OCI-LY7 (cell line): ENCODE measurements at regions not wholly inside any gene's neighbourhood (a gene's known extent, or its start where the extent isn't known, plus 50 kb on each side); places are given as distances from the start of the nearest gene placed in this dataset.

Source experiments
- BruUV-seq: library from RNA; stranded (reverse); fragments of 400-500 nt; replicated peaks from 2 replicates; lab custom pipeline; 2021; lab: Mats Ljungman, UMichigan
- CTCF ChIA-PET: fragments of 300-600 bp; sonication (Branson Sonifier 250); formaldehyde crosslinking; loops from one replicate; lab custom pipeline; 2022; ENCODE audit warnings: antibody characterized with exemption; ENCODE audit not compliant: unreplicated experiment; lab: Charles Lee
- POLR2A ChIA-PET: fragments of 300-600 bp; sonication (Branson Sonifier 250); formaldehyde crosslinking; loops from one replicate; lab custom pipeline; 2022; ENCODE audit warnings: antibody characterized with exemption; lab: Charles Lee
- DNase-seq: peaks from one replicate; pipeline ENCODE4 v3.0.0-alpha.2; 2015; ENCODE audit warnings: low spot score
- H2AFZ ChIP-seq: fragments of 200-600 bp; sonication (generic), shearing (Covaris generic); 2 replicates; pipeline ENCODE4 v1.6.1; 2014; ENCODE audit warnings: mild to moderate bottlenecking, antibody characterized with exemption, low read length, moderate library complexity
- H3K27ac ChIP-seq: fragments of 200-600 bp; sonication (generic); 2 replicates; pipeline ENCODE4 v1.5.1; 2014; ENCODE audit warnings: mixed run types, low read depth, mild to moderate bottlenecking, moderate library complexity, low read length, inconsistent platforms; ENCODE audit not compliant: poor library complexity, severe bottlenecking
- H3K36me3 ChIP-seq: fragments of 200-600 bp; sonication (generic); 2 replicates; pipeline ENCODE4 v1.6.1; 2014; ENCODE audit warnings: mild to moderate bottlenecking, antibody characterized with exemption, low read length, moderate library complexity, mixed read lengths; ENCODE audit not compliant: insufficient read depth
- H3K4me1 ChIP-seq: fragments of 200-600 bp; sonication (generic); 2 replicates; pipeline ENCODE4 v1.5.1; 2014; ENCODE audit warnings: mild to moderate bottlenecking, low read length; ENCODE audit not compliant: insufficient read depth, poor library complexity, severe bottlenecking
- H3K4me2 ChIP-seq: fragments of 200-600 bp; sonication (generic); 2 replicates; pipeline ENCODE4 v1.6.1; 2014; ENCODE audit warnings: mild to moderate bottlenecking, low read length
- H3K4me3 ChIP-seq: fragments of 200-600 bp; sonication (generic); 2 replicates; pipeline ENCODE4 v1.5.1; 2014; ENCODE audit warnings: mild to moderate bottlenecking, low read depth, low read length; ENCODE audit not compliant: poor library complexity, severe bottlenecking
- H3K79me2 ChIP-seq: fragments of 200-600 bp; sonication (generic); 2 replicates; pipeline ENCODE4 v1.6.1; 2016; ENCODE audit warnings: low read depth, mild to moderate bottlenecking, low read length, moderate library complexity, mixed read lengths; ENCODE audit not compliant: insufficient read depth
- H3K9me2 ChIP-seq: fragments of 200-600 bp; sonication (generic); 2 replicates; pipeline ENCODE4 v1.6.1; 2016; ENCODE audit warnings: mild to moderate bottlenecking, low read length, mixed read lengths; ENCODE audit not compliant: insufficient read depth
- H3K9me3 ChIP-seq: fragments of 200-600 bp; sonication (generic); 2 replicates; pipeline ENCODE4 v1.6.1; 2014; ENCODE audit warnings: mild to moderate bottlenecking, mixed run types, low read length, mixed read lengths
- H4K20me1 ChIP-seq: fragments of 200-600 bp; sonication (generic); 2 replicates; pipeline ENCODE4 v1.6.1; 2014; ENCODE audit warnings: mild to moderate bottlenecking, antibody characterized with exemption, low read length, moderate library complexity, mixed read lengths; ENCODE audit not compliant: insufficient read depth
- EZH2phosphoT487 ChIP-seq: fragments of 200-600 bp; sonication (generic); IDR thresholded peaks from 2 replicates; pipeline ENCODE4 v1.6.1; 2018; ENCODE audit warnings: low read depth, borderline replicate concordance, mild to moderate bottlenecking, mixed run types, antibody characterized with exemption, low read length, moderate library complexity, mixed read lengths
- intact Hi-C: fragments of 100-400 bp; cut with micrococcal nuclease; formaldehyde crosslinking; loops from one replicate; pipeline ENCODE4 v1.10.0; 2022; ENCODE audit not compliant: unreplicated experiment
- TF ChIP-seq, protein P1 (sequence below): fragments of 200-600 bp; sonication (generic); conservative IDR thresholded peaks from 2 replicates; pipeline ENCODE4 v1.5.1; 2014; ENCODE audit warnings: mild to moderate bottlenecking, antibody characterized with exemption, low read length, moderate library complexity, mixed read lengths

DNA sequence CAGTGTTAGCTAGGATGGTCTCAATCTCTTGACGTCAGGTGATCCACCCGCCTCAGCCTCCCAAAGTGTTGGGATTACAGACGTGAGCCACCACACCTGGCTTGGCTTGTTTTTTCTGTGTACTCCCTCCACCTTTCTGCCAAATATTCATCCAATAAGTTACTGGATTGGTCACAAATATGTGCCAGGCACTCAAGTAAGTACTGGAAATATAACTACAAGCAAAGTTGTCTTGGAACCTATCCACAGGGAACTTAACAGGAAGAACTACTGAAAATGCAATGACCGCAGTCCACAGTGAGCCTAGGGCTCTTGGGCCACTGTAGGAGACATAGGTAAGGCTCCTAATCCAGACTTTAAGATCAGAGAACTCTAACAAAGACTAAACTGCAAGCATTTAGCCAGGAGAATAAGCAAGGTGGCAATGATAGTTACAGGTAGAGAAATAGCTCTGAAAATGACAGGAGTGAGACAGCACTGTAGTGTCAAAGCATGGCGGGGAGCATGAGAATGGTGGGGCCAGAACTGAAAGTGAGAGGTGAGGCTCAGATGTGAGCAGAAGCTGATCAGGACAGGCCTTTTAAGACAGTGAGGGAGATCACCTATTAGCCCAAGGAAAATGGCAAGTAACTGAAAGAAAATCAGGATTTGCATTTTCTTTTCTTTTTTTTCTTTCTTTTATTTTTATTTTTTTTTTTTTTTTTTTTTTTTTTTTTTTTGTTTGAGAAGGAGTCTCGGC lies 252.1 kb downstream of the RBM43 start:
- no peak overlapping the region for H3K4me3 ChIP-seq
- H3K36me3 ChIP-seq = no peaks in the 10 kb centered on the region
- POLR2A ChIA-PET = no interaction called here
- no peak for DNase-seq
- no peaks in the 10 kb centered on the region for H3K4me1 ChIP-seq
- H2AFZ ChIP-seq = no peak overlapping the region
- H3K27ac ChIP-seq = no peak overlapping the region
- H4K20me1 ChIP-seq = no peaks in the 10 kb centered on the region
- intact Hi-C loops = no loop called here
- TF ChIP-seq EZH2phosphoT487 = no peak
- TF ChIP-seq, protein P1, sequence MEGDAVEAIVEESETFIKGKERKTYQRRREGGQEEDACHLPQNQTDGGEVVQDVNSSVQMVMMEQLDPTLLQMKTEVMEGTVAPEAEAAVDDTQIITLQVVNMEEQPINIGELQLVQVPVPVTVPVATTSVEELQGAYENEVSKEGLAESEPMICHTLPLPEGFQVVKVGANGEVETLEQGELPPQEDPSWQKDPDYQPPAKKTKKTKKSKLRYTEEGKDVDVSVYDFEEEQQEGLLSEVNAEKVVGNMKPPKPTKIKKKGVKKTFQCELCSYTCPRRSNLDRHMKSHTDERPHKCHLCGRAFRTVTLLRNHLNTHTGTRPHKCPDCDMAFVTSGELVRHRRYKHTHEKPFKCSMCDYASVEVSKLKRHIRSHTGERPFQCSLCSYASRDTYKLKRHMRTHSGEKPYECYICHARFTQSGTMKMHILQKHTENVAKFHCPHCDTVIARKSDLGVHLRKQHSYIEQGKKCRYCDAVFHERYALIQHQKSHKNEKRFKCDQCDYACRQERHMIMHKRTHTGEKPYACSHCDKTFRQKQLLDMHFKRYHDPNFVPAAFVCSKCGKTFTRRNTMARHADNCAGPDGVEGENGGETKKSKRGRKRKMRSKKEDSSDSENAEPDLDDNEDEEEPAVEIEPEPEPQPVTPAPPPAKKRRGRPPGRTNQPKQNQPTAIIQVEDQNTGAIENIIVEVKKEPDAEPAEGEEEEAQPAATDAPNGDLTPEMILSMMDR = no peak
- CTCF ChIA-PET = no interaction called here
- H3K79me2 ChIP-seq = no peaks in the 10 kb centered on the region
- BruUV-seq = no TSS peak
- H3K9me2 ChIP-seq = no peaks in the 10 kb centered on the region
- no peak overlapping the region for H3K4me2 ChIP-seq
- no peaks in the 10 kb centered on the region for H3K9me3 ChIP-seq

DNA sequence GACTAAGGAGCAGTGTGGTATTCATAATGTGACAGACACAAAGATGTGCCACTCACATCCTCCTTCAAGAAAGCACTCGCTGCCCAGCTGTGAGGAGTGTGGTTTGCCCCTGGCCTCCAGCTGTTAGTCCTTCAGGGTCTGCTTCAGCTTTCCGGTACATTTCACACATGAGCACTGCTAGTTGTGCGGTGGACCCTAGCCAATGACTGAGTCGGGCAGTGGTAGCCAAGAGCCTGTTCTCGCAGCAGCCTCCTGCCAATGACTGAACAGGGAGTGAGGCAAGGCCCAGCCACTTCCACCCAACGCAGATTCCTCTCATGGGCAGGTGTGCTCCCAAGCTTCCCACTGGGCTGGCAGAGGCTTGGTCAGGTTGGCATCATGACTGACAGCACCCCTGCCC lies 254.3 kb downstream of the RBM43 start:
- TF ChIP-seq, protein P1 = no peak
- no peak for TF ChIP-seq EZH2phosphoT487
- Histone ChIP-seq H3K9me2 (no peaks in the 10 kb centered on the region), H3K79me2 (no peaks in the 10 kb centered on the region), H2AFZ (no peak overlapping the region), H3K4me2 (no peak overlapping the region), H3K9me3 (no peaks in the 10 kb centered on the region), H3K4me3 (no peak overlapping the region), H4K20me1 (no peaks in the 10 kb centered on the region), H3K36me3 (no peaks in the 10 kb centered on the region), H3K4me1 (no peaks in the 10 kb centered on the region), H3K27ac (no peak overlapping the region)
- BruUV-seq = no TSS peak
- no peak for DNase-seq
- intact Hi-C loops = no loop called here
- CTCF ChIA-PET = no interaction called here
- POLR2A ChIA-PET = no interaction called here

DNA sequence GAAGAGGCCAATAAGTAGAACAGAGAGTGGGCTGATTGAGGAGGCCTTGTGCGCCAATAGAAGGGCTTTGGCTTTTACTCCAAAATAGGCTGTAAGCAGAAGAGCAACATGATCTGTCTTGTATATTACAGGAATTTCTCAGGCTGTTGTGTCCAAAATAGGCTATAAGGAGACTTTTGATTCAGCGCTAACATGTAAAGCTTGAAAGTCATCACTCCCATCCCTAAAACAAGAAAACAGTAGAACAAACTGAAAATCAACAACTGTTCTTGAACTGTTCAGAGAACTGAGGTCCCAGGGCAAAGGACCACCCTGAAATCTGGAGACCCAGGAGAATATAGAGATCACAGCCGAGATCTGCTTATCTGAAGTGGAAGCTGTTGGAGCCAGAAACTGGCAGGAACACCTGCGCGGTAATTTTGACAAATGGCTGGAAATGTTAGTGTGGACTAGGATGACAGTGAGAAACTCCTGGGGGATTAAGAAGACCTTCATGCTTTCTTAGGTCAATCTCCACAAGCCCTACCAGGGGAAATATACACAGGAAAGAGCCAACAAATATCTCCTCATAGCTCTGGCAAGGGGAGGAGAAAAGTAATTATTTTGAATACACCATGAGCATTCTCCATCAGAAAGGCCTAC lies 258.6 kb downstream of the RBM43 start:
- POLR2A ChIA-PET = no interaction called here
- Histone ChIP-seq H3K27ac (no peak overlapping the region), H3K36me3 (no peaks in the 10 kb centered on the region), H3K4me2 (no peak overlapping the region), H3K4me1 (no peaks in the 10 kb centered on the region), H3K9me2 (no peaks in the 10 kb centered on the region), H3K4me3 (no peak overlapping the region), H4K20me1 (no peaks in the 10 kb centered on the region), H2AFZ (no peak overlapping the region), H3K79me2 (no peaks in the 10 kb centered on the region), H3K9me3 (no peaks in the 10 kb centered on the region)
- intact Hi-C loops = no loop called here
- BruUV-seq = no TSS peak
- CTCF ChIA-PET = no interaction called here
- no peak for DNase-seq
- TF ChIP-seq, protein P1 = no peak
- TF ChIP-seq EZH2phosphoT487 = no peak
